Left lobe of liver (tissue), 2 donors: ENCODE measurements at regions not wholly inside any gene's neighbourhood (a gene's known extent, or its start where the extent isn't known, plus 50 kb on each side); places are given as distances from the start of the nearest gene placed in this dataset.

Experiments
- ATAC-seq: fragments of 200-7000 bp; cut with Tn5 transposase; one replicate; pipeline ENCODE4 v1.9.1; 2020; ENCODE audit warnings: mild to moderate bottlenecking, moderate library complexity
- DNase-seq: peaks from one replicate; pipeline ENCODE4 v3.0.0-alpha.2; 2020; ENCODE audit warnings: low spot score
- donor health status: DM: no; HTN: no; CAD: no; lungs with moderate emphysema.
- donor health status: DM: no; HTN: yes; CAD: no.

- no peak for ATAC-seq
- no peak for DNase-seq
Observed at GRCh38 chr4:30837131-30837539, 117.0 kb downstream of the PCDH7 start.

- ATAC-seq: no peak
Observed at GRCh38 chr4:30837861-30838260, 117.7 kb downstream of the PCDH7 start.

GRCh38 chr4:30838331-30838730, 118.2 kb downstream of the PCDH7 start:
- ATAC-seq (no peak), DNase-seq (no peak)

More at GRCh38 chr4:30837861-30838260, 117.7 kb downstream of the PCDH7 start:
- DNase-seq: no peak

- no peak for DNase-seq
- no peak for ATAC-seq
Observed at GRCh38 chr4:30839583-30840520, 119.7 kb downstream of the PCDH7 start.

GRCh38 chr4:30840571-30840970, 120.4 kb downstream of the PCDH7 start:
- ATAC-seq (no peak), DNase-seq (no peak)

GRCh38 chr4:30842142-30842541, 122.0 kb downstream of the PCDH7 start:
- no peak for DNase-seq
- no peak for ATAC-seq

- no peak for ATAC-seq
Observed at GRCh38 chr4:30842689-30843088, 122.5 kb downstream of the PCDH7 start.

GRCh38 chr4:30844861-30845582, 124.9 kb downstream of the PCDH7 start:
- DNase-seq: no peak
- ATAC-seq: no peak

More at GRCh38 chr4:30842689-30843088, 122.5 kb downstream of the PCDH7 start:
- DNase-seq: no peak

GRCh38 chr4:30847167-30847566, 127.0 kb downstream of the PCDH7 start:
- no peak for ATAC-seq
- DNase-seq: no peak

- DNase-seq (no peak), ATAC-seq (no peak)
Observed at GRCh38 chr4:30847958-30848357, 127.8 kb downstream of the PCDH7 start.

GRCh38 chr4:30854531-30854930, 134.4 kb downstream of the PCDH7 start:
- no peak for DNase-seq
- no peak for ATAC-seq

GRCh38 chr4:30855232-30855631, 135.1 kb downstream of the PCDH7 start:
- no peak for DNase-seq
- ATAC-seq: no peak

- DNase-seq (no peak), ATAC-seq (no peak)
Observed at GRCh38 chr4:30856795-30857564, 136.8 kb downstream of the PCDH7 start.

- ATAC-seq (no peak), DNase-seq (no peak)
Observed at GRCh38 chr4:30860978-30861377, 140.8 kb downstream of the PCDH7 start.

- DNase-seq (no peak), ATAC-seq (no peak)
Observed at GRCh38 chr4:30862196-30862595, 142.0 kb downstream of the PCDH7 start.

GRCh38 chr4:30863021-30863420, 142.9 kb downstream of the PCDH7 start:
- DNase-seq: no peak
- no peak for ATAC-seq

GRCh38 chr4:30865691-30866090, 145.5 kb downstream of the PCDH7 start:
- DNase-seq: no peak
- ATAC-seq: no peak

- DNase-seq: no peak
Observed at GRCh38 chr4:30866346-30866745, 146.2 kb downstream of the PCDH7 start.

GRCh38 chr4:30866907-30867306, 146.7 kb downstream of the PCDH7 start:
- ATAC-seq (no peak), DNase-seq (no peak)

More at GRCh38 chr4:30866346-30866745, 146.2 kb downstream of the PCDH7 start:
- ATAC-seq: no peak

GRCh38 chr4:30867427-30867826, 147.3 kb downstream of the PCDH7 start:
- no peak for ATAC-seq
- no peak for DNase-seq
